Endothelial cell of umbilical vein (primary cell): ENCODE measurements at regions not wholly inside any gene's neighbourhood (a gene's known extent, or its start where the extent isn't known, plus 50 kb on each side); places are given as distances from the start of the nearest gene placed in this dataset.

ENCODE experiments used
- BruUV-seq: library from RNA; stranded (reverse); fragments of 400-500 nt; replicated peaks from 2 replicates; lab custom pipeline; 2021; lab: Mats Ljungman, UMichigan
- CTCF ChIA-PET: fragments of 300-600, 350-600 bp; sonication (Branson Sonifier 250); formaldehyde crosslinking; loops from one replicate; lab custom pipeline; 2021; ENCODE audit warnings: antibody characterized with exemption, inconsistent platforms; lab: Charles Lee
- POLR2A ChIA-PET: fragments of 300-600, 350-600 bp; sonication (Branson Sonifier 250); formaldehyde crosslinking; loops from one replicate; lab custom pipeline; 2021; ENCODE audit warnings: antibody characterized with exemption, inconsistent platforms; lab: Charles Lee
- DNase-seq: peaks from one replicate; pipeline ENCODE4 v3.0.0-alpha.2; 2011; ENCODE audit warnings: low read depth, low spot score
- FAIRE-seq: peaks from 2 replicates; lab custom pipeline; 2011; peaks lifted over from hg19 to GRCh38; lab: Jason Lieb, UNC
- H2AFZ ChIP-seq: 2 replicates; pipeline ENCODE4 v1.6.0; 2012; ENCODE audit warnings: low read depth, low read length, control low read depth, inconsistent platforms
- H3K27ac ChIP-seq: 2 replicates; pipeline ENCODE4 v1.5.1; 2011; ENCODE audit warnings: low read depth, mild to moderate bottlenecking, control low read depth, low read length, moderate library complexity; ENCODE audit not compliant: insufficient read depth
- H3K27me3 ChIP-seq, 2 experiments: 2 replicates each; pipeline versions ENCODE4 v1.6.0 to v1.6.1; 2011; ENCODE audit warnings: low read length in 2 of 2, mixed read lengths in 1 of 2; ENCODE audit not compliant: control insufficient read depth in 2 of 2, insufficient read depth in 2 of 2
- H3K36me3 ChIP-seq, 2 experiments: 2 replicates in 1 of 2; 3 replicates in 1 of 2; pipeline ENCODE4 v1.5.1; 2011; ENCODE audit warnings: low read length in 2 of 2, mild to moderate bottlenecking in 1 of 2, moderate library complexity in 1 of 2; ENCODE audit not compliant: control insufficient read depth in 2 of 2, insufficient read depth in 2 of 2; ENCODE audit errors: extremely low read depth in 1 of 2
- H3K4me1 ChIP-seq: 3 replicates; pipeline ENCODE4 v1.5.1; 2011; ENCODE audit warnings: mild to moderate bottlenecking, low read length; ENCODE audit not compliant: control insufficient read depth, insufficient read depth; ENCODE audit errors: extremely low read depth
- H3K4me2 ChIP-seq: 2 replicates; pipeline ENCODE4 v1.6.1; 2011; ENCODE audit warnings: low read length, control low read depth, mixed read lengths; ENCODE audit not compliant: insufficient read depth
- H3K4me3 ChIP-seq, 3 experiments: fragments of 200-600 bp in 1 of 3; sonication (generic), shearing (Covaris generic) in 1 of 3; replicated peaks in 1 of 3; 2 replicates each; pipeline ENCODE4 v1.5.1; 2011 to 2016; ENCODE audit warnings: control low read depth in 3 of 3, low read length in 3 of 3, mild to moderate bottlenecking in 2 of 3, inconsistent platforms in 1 of 3, low read depth in 1 of 3, moderate library complexity in 1 of 3; ENCODE audit not compliant: insufficient read depth in 1 of 3
- H3K79me2 ChIP-seq: 2 replicates; pipeline ENCODE4 v1.6.0; 2012; ENCODE audit warnings: low read length, inconsistent platforms; ENCODE audit not compliant: control insufficient read depth, insufficient read depth
- H3K9ac ChIP-seq: replicated peaks from 2 replicates; pipeline ENCODE3; 2011; ENCODE audit warnings: low read length, control low read depth; ENCODE audit not compliant: insufficient read depth; ENCODE audit errors: extremely low read depth
- H3K9me1 ChIP-seq: replicated peaks from 3 replicates; pipeline ENCODE4 v1.6.0; 2011; ENCODE audit warnings: mild to moderate bottlenecking, low read length; ENCODE audit not compliant: control insufficient read depth, insufficient read depth; ENCODE audit errors: extremely low read depth
- H3K9me3 ChIP-seq: replicated peaks from 2 replicates; pipeline ENCODE4 v1.5.1; 2012; ENCODE audit warnings: low read length, inconsistent platforms; ENCODE audit not compliant: control insufficient read depth, insufficient read depth
- H4K20me1 ChIP-seq: replicated peaks from 2 replicates; pipeline ENCODE3; 2011; ENCODE audit warnings: mild to moderate bottlenecking, low read length; ENCODE audit not compliant: control insufficient read depth, insufficient read depth; ENCODE audit errors: extremely low read depth
- CTCF ChIP-seq, 2 donors: IDR thresholded peaks; 1 replicate in 1 of 2; 2 replicates in 1 of 2; pipeline ENCODE4 v1.5.1; 2011; ENCODE audit warnings: low read length in 2 of 2, mild to moderate bottlenecking in 2 of 2, moderate library complexity in 2 of 2, control low read depth in 1 of 2, inconsistent platforms in 1 of 2, low read depth in 1 of 2; ENCODE audit not compliant: insufficient read depth in 1 of 2; ENCODE audit errors: extremely low read depth in 1 of 2
- EZH2 ChIP-seq: IDR thresholded peaks from 2 replicates; pipeline ENCODE4 v1.6.1; 2012; ENCODE audit warnings: borderline replicate concordance, low read depth, mild to moderate bottlenecking, moderate library complexity, low read length, inconsistent platforms; ENCODE audit not compliant: severe bottlenecking
- FOS ChIP-seq: IDR thresholded peaks from 2 replicates; pipeline ENCODE4 v1.6.1; 2011; ENCODE audit warnings: mild to moderate bottlenecking, low read length, moderate library complexity, borderline replicate concordance; ENCODE audit not compliant: insufficient read depth
- GATA2 ChIP-seq: IDR thresholded peaks from 2 replicates; pipeline ENCODE4 v1.7.0; 2011; ENCODE audit warnings: low read depth, mild to moderate bottlenecking, moderate library complexity, mixed read lengths, low read length; ENCODE audit not compliant: insufficient read length, insufficient read depth
- JUN ChIP-seq: IDR thresholded peaks from 2 replicates; pipeline ENCODE4 v1.6.1; 2011; ENCODE audit warnings: borderline replicate concordance, low read depth; ENCODE audit not compliant: insufficient read length, insufficient read depth
- MAX ChIP-seq: IDR thresholded peaks from 2 replicates; pipeline ENCODE4 v1.6.1; 2011; ENCODE audit not compliant: insufficient read depth, insufficient read length
- MYC ChIP-seq: IDR thresholded peaks from one replicate; pipeline ENCODE4 v1.6.1; 2011; ENCODE audit warnings: mild to moderate bottlenecking, low read depth, low read length
- POLR2A ChIP-seq: IDR thresholded peaks from 2 replicates; pipeline ENCODE4 v1.6.1; 2012; ENCODE audit warnings: low read depth, mild to moderate bottlenecking, control low read depth, low read length
- POLR2AphosphoS5 ChIP-seq: IDR thresholded peaks from 2 replicates; pipeline ENCODE4 v1.6.1; 2012; ENCODE audit warnings: low read depth, mild to moderate bottlenecking, control low read depth, low read length, moderate library complexity; ENCODE audit not compliant: insufficient read depth
- dilution Hi-C: fragments of 300-500 bp; cut with MboI; formaldehyde crosslinking; loops from one replicate; pipeline ENCODE4 v1.15.0; 2019; ENCODE audit warnings: low sequenced_read_pairs; ENCODE audit not compliant: extremely low pct_ligation_motif_present
- intact Hi-C: fragments of 100-400 bp; cut with micrococcal nuclease; formaldehyde crosslinking; loops from one replicate; pipeline ENCODE4 v1.10.0; 2022

GRCh38 chr1:219746141-219746540 is 133.2 kb upstream of the ZC3H11B start:
- no peaks in the 10 kb centered on the region for H3K4me1 ChIP-seq
- no peaks in the 10 kb centered on the region for H3K79me2 ChIP-seq
- H2AFZ ChIP-seq, result no peak overlapping the region
- H3K9me3 ChIP-seq, result no peaks in the 10 kb centered on the region
- no peaks in the 10 kb centered on the region for H3K36me3 ChIP-seq
- H3K4me2 ChIP-seq, result no peak overlapping the region
- intact Hi-C loops (no loop called here), dilution Hi-C loops (no loop called here)
- DNase-seq (no peak), FAIRE-seq (no peak)
- no peak overlapping the region for H3K9ac ChIP-seq
- no peaks in the 10 kb centered on the region for H3K27me3 ChIP-seq
- no peak for TF ChIP-seq FOS
- no peak for TF ChIP-seq GATA2
- TF ChIP-seq POLR2A, result no peak
- TF ChIP-seq EZH2, result no peak
- no peak for TF ChIP-seq POLR2AphosphoS5
- TF ChIP-seq MYC, result no peak
- no peak for TF ChIP-seq JUN
- TF ChIP-seq MAX, result no peak
- TF ChIP-seq CTCF (IDR thresholded peaks at IDR 0.05; ENCODE audit: extremely low read depth in 1 of 2, insufficient read depth in 1 of 2, low read depth in 1 of 2, low read length in 2 of 2), result no peak
- no TSS peak for BruUV-seq
- H4K20me1 ChIP-seq, result no peaks in the 10 kb centered on the region
- POLR2A ChIA-PET, result no interaction called here
- CTCF ChIA-PET, result no interaction called here
- no peak overlapping the region for H3K27ac ChIP-seq
- H3K9me1 ChIP-seq, result no peaks in the 10 kb centered on the region
- H3K4me3 ChIP-seq, result no peak overlapping the region
